A549 (cell line): ENCODE measurements at regions not wholly inside any gene's neighbourhood (a gene's known extent, or its start where the extent isn't known, plus 50 kb on each side); places are given as distances from the start of the nearest gene placed in this dataset.

Source experiments
- ATAC-seq, 2 experiments: fragments of 200-7000 bp in 1 of 2; fragments of >200 bp in 1 of 2; cut with Nextera tagmentation in 1 of 2; cut with Tn5 transposase in 1 of 2; 3 replicates each; pipeline versions ENCODE4 v1.8.0 to v1.9.1; 2018 to 2020; ENCODE audit warnings: mild to moderate bottlenecking in 1 of 2, moderate library complexity in 1 of 2
- CTCF ChIA-PET: fragments of 300-600 bp; sonication (Branson Sonifier 250); formaldehyde crosslinking; extraction: SDS; loops from one replicate; lab custom pipeline; 2021; ENCODE audit warnings: antibody characterized with exemption, inconsistent platforms; lab: Yijun Ruan, JAX
- POLR2A ChIA-PET: fragments of 350-600 bp; formaldehyde crosslinking; extraction: SDS; loops from one replicate; lab custom pipeline; 2021; ENCODE audit warnings: antibody characterized with exemption, inconsistent platforms; lab: Yijun Ruan, JAX
- DNase-seq, 2 experiments: peaks; one replicate each; pipeline versions ENCODE4 v3.0.0 to v3.0.0-alpha.2; 2011 to 2016; ENCODE audit warnings: low read depth in 1 of 2, low spot score in 1 of 2
- FAIRE-seq: peaks from 2 replicates; lab custom pipeline; 2011; peaks lifted over from hg19 to GRCh38; lab: Jason Lieb, UNC
- H3K27ac ChIP-seq, 2 experiments: fragments of >200 bp; sonication (Bioruptor Twin); formaldehyde crosslinking; 3 replicates each; pipeline ENCODE4 v1.5.1; 2016 to 2017
- H3K4me1 ChIP-seq: fragments of >200 bp; sonication (Bioruptor Twin); formaldehyde crosslinking; 3 replicates; pipeline ENCODE4 v1.6.1; 2016
- H3K4me2 ChIP-seq: fragments of >200 bp; sonication (Bioruptor Twin); formaldehyde crosslinking; 3 replicates; pipeline ENCODE4 v1.6.1; 2016
- H3K4me3 ChIP-seq: fragments of >200 bp; sonication (Bioruptor Twin); formaldehyde crosslinking; 3 replicates; pipeline ENCODE4 v1.5.1; 2016
- H3K9me3 ChIP-seq: fragments of >200 bp; sonication (Bioruptor Twin); formaldehyde crosslinking; 3 replicates; pipeline ENCODE4 v1.6.1; 2016
- BCL3 ChIP-seq: fragments of >200 bp; sonication (Bioruptor Twin); formaldehyde crosslinking; IDR thresholded peaks from 3 replicates; pipeline ENCODE4 v1.6.1; 2016
- CBX8 ChIP-seq: fragments of 200-600 bp; sonication (generic); IDR thresholded peaks from 2 replicates; pipeline ENCODE4 v1.6.1; 2016
- CEBPB ChIP-seq, 2 experiments: fragments of >200 bp in 1 of 2; sonication (Bioruptor Twin) in 1 of 2; formaldehyde crosslinking in 1 of 2; IDR thresholded peaks; 2 replicates each; pipeline ENCODE4 v1.6.1; 2012 to 2016
- E2F6 ChIP-seq: IDR thresholded peaks from 2 replicates; pipeline ENCODE4 v1.6.1; 2012; ENCODE audit warnings: low read depth, borderline replicate concordance
- EHF ChIP-seq: fragments of 250-450 bp; sonication (Bioruptor Pico); IDR thresholded peaks from 2 replicates; pipeline ENCODE4 v1.5.0; 2020; ENCODE audit warnings: mild to moderate bottlenecking
- EHMT2 ChIP-seq: fragments of 200-600 bp; sonication (generic); IDR thresholded peaks from 2 replicates; pipeline ENCODE4 v1.6.1; 2016; ENCODE audit warnings: antibody characterized with exemption, low read depth, mild to moderate bottlenecking, moderate library complexity
- ESRRA ChIP-seq: fragments of 150-350 bp; IDR thresholded peaks from 2 replicates; pipeline ENCODE4 v1.6.1; 2014; ENCODE audit warnings: mild to moderate bottlenecking, low read length, borderline replicate concordance
- GATA3 ChIP-seq: IDR thresholded peaks from 2 replicates; pipeline ENCODE4 v1.6.1; 2012; ENCODE audit warnings: borderline replicate concordance
- HEYL ChIP-seq: fragments of 250-450 bp; sonication (Bioruptor Pico); IDR thresholded peaks from 2 replicates; pipeline ENCODE4 v1.8.0; 2021; ENCODE audit warnings: mild to moderate bottlenecking, moderate library complexity
- HOXB13 ChIP-seq: fragments of 250-450 bp; sonication (Bioruptor Pico); IDR thresholded peaks from 2 replicates; pipeline ENCODE4 v1.5.0; 2020; ENCODE audit warnings: low read depth, mild to moderate bottlenecking, moderate library complexity
- JUN ChIP-seq, 2 experiments: fragments of >200 bp; sonication (Bioruptor Twin); formaldehyde crosslinking; IDR thresholded peaks; 2 replicates in 1 of 2; 3 replicates in 1 of 2; pipeline ENCODE4 v1.6.1; 2016 to 2017
- JUNB ChIP-seq: fragments of >200 bp; sonication (Bioruptor Twin); formaldehyde crosslinking; IDR thresholded peaks from 2 replicates; pipeline ENCODE4 v1.6.1; 2016
- NPAS2 ChIP-seq: fragments of 250-450 bp; sonication (Bioruptor Pico); IDR thresholded peaks from 2 replicates; pipeline ENCODE4 v1.8.0; 2022; ENCODE audit warnings: mild to moderate bottlenecking, moderate library complexity, borderline replicate concordance
- PBX3 ChIP-seq: IDR thresholded peaks from 2 replicates; pipeline ENCODE4 v1.6.1; 2012
- PHF8 ChIP-seq: fragments of 200-600 bp; sonication (generic); IDR thresholded peaks from 2 replicates; pipeline ENCODE4 v1.6.1; 2016; ENCODE audit warnings: low read depth, mild to moderate bottlenecking, antibody characterized with exemption, moderate library complexity, borderline replicate concordance
- POLR2AphosphoS2 ChIP-seq: conservative IDR thresholded peaks from 2 replicates; pipeline ENCODE4 v1.6.1; 2012; ENCODE audit warnings: low read length, improper control_type of control experiment, inconsistent platforms
- RAD21 ChIP-seq, 2 experiments: fragments of >200 bp in 1 of 2; sonication (Bioruptor Twin) in 1 of 2; formaldehyde crosslinking in 1 of 2; IDR thresholded peaks in 1 of 2; conservative IDR thresholded peaks in 1 of 2; 2 replicates in 1 of 2; 3 replicates in 1 of 2; pipeline ENCODE4 v1.6.1; 2012 to 2018; ENCODE audit warnings: inconsistent platforms in 1 of 2
- REST ChIP-seq: fragments of 200-600 bp; sonication (generic); IDR thresholded peaks from 2 replicates; pipeline ENCODE4 v1.6.1; 2016; ENCODE audit warnings: antibody characterized with exemption, mild to moderate bottlenecking, moderate library complexity
- RFX5 ChIP-seq: fragments of 450-650 bp; IDR thresholded peaks from 2 replicates; pipeline ENCODE4 v1.7.1; 2014; ENCODE audit warnings: antibody characterized with exemption, mild to moderate bottlenecking, moderate library complexity
- RNF2 ChIP-seq: fragments of 200-600 bp; sonication (generic); IDR thresholded peaks from 2 replicates; pipeline ENCODE4 v1.6.1; 2016; ENCODE audit warnings: low read depth, mild to moderate bottlenecking, antibody characterized with exemption, moderate library complexity, borderline replicate concordance
- SREBF2 ChIP-seq: fragments of 450-650 bp; IDR thresholded peaks from 2 replicates; pipeline ENCODE4 v1.6.1; 2014; ENCODE audit warnings: mild to moderate bottlenecking, moderate library complexity
- ZNF302 ChIP-seq: fragments of 250-450 bp; sonication (Bioruptor Pico); IDR thresholded peaks from 2 replicates; pipeline ENCODE4 v1.9.0; 2021; ENCODE audit warnings: inconsistent platforms, mild to moderate bottlenecking, moderate library complexity
- ZSCAN20 ChIP-seq: fragments of 250-450 bp; sonication (Bioruptor Pico); IDR thresholded peaks from 2 replicates; pipeline ENCODE4 v1.8.0; 2022; ENCODE audit warnings: mild to moderate bottlenecking, moderate library complexity
- WGBS: methylation state at CpG from one replicate; pipeline ENCODE4 v1.1.6; 2017; ENCODE audit errors: missing lambda C conversion rate; 5-methylcytosine and 5-hydroxymethylcytosine counted together

- ChIA-PET CTCF (no interaction called here), POLR2A (no interaction called here)
- no peaks in the 10 kb centered on the region for H3K4me1 ChIP-seq
- no peak overlapping the region for H3K4me3 ChIP-seq
- ATAC-seq (no peak), DNase-seq (no peak), FAIRE-seq (no peak)
- no peak overlapping the region for H3K27ac ChIP-seq
- WGBS = 41% methylated on average over 1 of the region's 1 CpG
- H3K9me3 ChIP-seq = no peaks in the 10 kb centered on the region
- TF ChIP-seq CEBPB (IDR thresholded peaks at IDR 0.05) = no peak
- no peak for TF ChIP-seq SREBF2
- TF ChIP-seq ZSCAN20 (CRISPR knock-in tag) = no peak
- TF ChIP-seq EHF (CRISPR knock-in tag) = no peak
- no peak for TF ChIP-seq ZNF302
- TF ChIP-seq GATA3 = no peak
- TF ChIP-seq POLR2AphosphoS2 = no peak
- H3K4me2 ChIP-seq = no peak overlapping the region
Observed at GRCh38 chr6:97632341-97632740, 349.3 kb upstream of the MMS22L start.

- TF ChIP-seq EHMT2 (no peak), HOXB13 (no peak), JUNB (no peak), GATA3 (no peak), EHF (CRISPR knock-in tag) (no peak), CBX8 (no peak), JUN (IDR thresholded peaks at IDR 0.05) (no peak), ESRRA (no peak)
- Histone ChIP-seq H3K27ac (no peak overlapping the region), H3K9me3 (no peaks in the 10 kb centered on the region), H3K4me2 (no peak overlapping the region), H3K4me3 (no peak overlapping the region), H3K4me1 (no peaks in the 10 kb centered on the region)
- CTCF ChIA-PET = no interaction called here
- DNase-seq (no peak), ATAC-seq (no peak), FAIRE-seq (no peak)
- POLR2A ChIA-PET = no interaction called here
- WGBS = 4% methylated on average over 1 of the region's 1 CpG
Observed at GRCh38 chr6:97639702-97640101, 356.7 kb upstream of the MMS22L start.

GRCh38 chr6:97644353-97644752 lies 361.3 kb upstream of the MMS22L start:
- POLR2A ChIA-PET = no interaction called here

GRCh38 chr6:97645757-97646156 lies 362.7 kb upstream of the MMS22L start:
- H3K4me2 ChIP-seq = no peak overlapping the region
- H3K9me3 ChIP-seq = no peaks in the 10 kb centered on the region
- no peak overlapping the region for H3K27ac ChIP-seq
- H3K4me1 ChIP-seq = no peaks in the 10 kb centered on the region
- WGBS = 9% methylated on average over 2 of the region's 2 CpGs
- POLR2A ChIA-PET = no interaction called here
- no peak for DNase-seq
- ATAC-seq = no peak
- CTCF ChIA-PET = no interaction called here
- FAIRE-seq = no peak
- H3K4me3 ChIP-seq = no peak overlapping the region
- TF ChIP-seq E2F6 = no peak
- no peak for TF ChIP-seq RAD21 (conservative IDR thresholded peaks at IDR 0.05 in 1 of 2, IDR thresholded peaks at IDR 0.05 in 1 of 2)
- no peak for TF ChIP-seq RFX5
- TF ChIP-seq ESRRA = no peak
- TF ChIP-seq NPAS2 (CRISPR knock-in tag) = no peak
- TF ChIP-seq ZSCAN20 (CRISPR knock-in tag) = no peak
- TF ChIP-seq HEYL (CRISPR knock-in tag) = no peak
- no peak for TF ChIP-seq REST
- no peak for TF ChIP-seq RNF2
- no peak for TF ChIP-seq PHF8

More at GRCh38 chr6:97644353-97644752, 361.3 kb upstream of the MMS22L start:
- FAIRE-seq (no peak), ATAC-seq (no peak), DNase-seq (no peak)
- Histone ChIP-seq H3K4me3 (no peak overlapping the region), H3K9me3 (no peaks in the 10 kb centered on the region), H3K4me1 (no peaks in the 10 kb centered on the region), H3K4me2 (no peak overlapping the region), H3K27ac (no peak overlapping the region)
- CTCF ChIA-PET = no interaction called here
- 16% methylated on average over 2 of the region's 2 CpGs for WGBS
- TF ChIP-seq GATA3 (no peak), BCL3 (no peak), EHMT2 (no peak), PBX3 (no peak)
